Stimulated activated CD8-positive, alpha-beta memory T cell treated with anti-CD3 and anti-CD28 coated beads, Interleukin-12 subunit alpha, Interleukin-12 subunit beta, amount 100 ng/mL, for 24 hours (primary cell): ENCODE measurements at regions not wholly inside any gene's neighbourhood (a gene's known extent, or its start where the extent isn't known, plus 50 kb on each side); places are given as distances from the start of the nearest gene placed in this dataset.

ENCODE experiments used
- DNase-seq: peaks from one replicate; pipeline ENCODE4 v3.0.0-alpha.2; 2020; ENCODE audit errors: extremely low read depth

GRCh38 chr11:116507849-116508695 lies 264.7 kb downstream of the BUD13 start:
- DNase-seq: no peak

GRCh38 chr11:116507016-116507415 lies 265.8 kb downstream of the BUD13 start:
- DNase-seq: no peak

- no peak for DNase-seq
These were observed 266.4 kb downstream of the BUD13 start for GRCh38 chr11:116506263-116506825.

- DNase-seq: no peak
These were observed 267.2 kb downstream of the BUD13 start for GRCh38 chr11:116505298-116506262.

- no peak for DNase-seq
These were observed 268.1 kb downstream of the BUD13 start for GRCh38 chr11:116504541-116505297.

- DNase-seq: no peak
These were observed 269.3 kb downstream of the BUD13 start for GRCh38 chr11:116503216-116504160.

GRCh38 chr11:116502641-116503061 lies 270.1 kb downstream of the BUD13 start:
- DNase-seq: no peak

GRCh38 chr11:116501728-116502127 lies 271.1 kb downstream of the BUD13 start:
- DNase-seq: no peak

- DNase-seq: no peak
These were observed 271.7 kb downstream of the BUD13 start for GRCh38 chr11:116500947-116501602.

GRCh38 chr11:116500026-116500946 lies 272.5 kb downstream of the BUD13 start:
- no peak for DNase-seq

GRCh38 chr11:116499396-116500003 lies 273.3 kb downstream of the BUD13 start:
- DNase-seq: peak; percentile 1

GRCh38 chr11:116498161-116498560 lies 274.6 kb downstream of the BUD13 start:
- no peak for DNase-seq

- no peak for DNase-seq
These were observed 280.2 kb downstream of the BUD13 start for GRCh38 chr11:116492600-116492999.

GRCh38 chr11:116488836-116489389 lies 283.9 kb downstream of the BUD13 start:
- no peak for DNase-seq

- no peak for DNase-seq
These were observed 287.4 kb downstream of the BUD13 start for GRCh38 chr11:116485425-116485824.

GRCh38 chr11:116482716-116483115 lies 290.1 kb downstream of the BUD13 start:
- no peak for DNase-seq

- no peak for DNase-seq
These were observed 291.6 kb downstream of the BUD13 start for GRCh38 chr11:116481126-116481675.
